Osteoblast (primary cell): ENCODE measurements at regions not wholly inside any gene's neighbourhood (a gene's known extent, or its start where the extent isn't known, plus 50 kb on each side); places are given as distances from the start of the nearest gene placed in this dataset.

Experiments used
- DNase-seq: peaks from one replicate; pipeline ENCODE4 v3.0.0; 2011; ENCODE audit warnings: low spot score, mixed read lengths; ENCODE audit not compliant: insufficient read length; ENCODE audit errors: missing footprints
- H2AFZ ChIP-seq: 2 replicates; pipeline ENCODE4 v1.6.0; 2011; ENCODE audit warnings: mild to moderate bottlenecking, low read length
- H3K27ac ChIP-seq: 2 replicates; pipeline ENCODE4 v1.5.1; 2011; ENCODE audit warnings: mild to moderate bottlenecking, low read depth, low read length, moderate library complexity
- H3K27me3 ChIP-seq: 2 replicates; pipeline ENCODE4 v1.6.0; 2012; ENCODE audit warnings: mild to moderate bottlenecking, control low read depth, inconsistent platforms, low read length, moderate library complexity; ENCODE audit not compliant: insufficient read depth
- H3K36me3 ChIP-seq: 2 replicates; pipeline ENCODE4 v1.5.1; 2011; ENCODE audit warnings: mild to moderate bottlenecking, low read length, control low read depth, moderate library complexity; ENCODE audit not compliant: insufficient read depth
- H3K4me1 ChIP-seq: 2 replicates; pipeline ENCODE4 v1.5.1; 2011; ENCODE audit warnings: mild to moderate bottlenecking, low read length, control low read depth, moderate library complexity; ENCODE audit not compliant: insufficient read depth
- H3K4me2 ChIP-seq: 2 replicates; pipeline ENCODE4 v1.6.0; 2011; ENCODE audit warnings: mild to moderate bottlenecking, low read length; ENCODE audit not compliant: insufficient read depth
- H3K4me3 ChIP-seq: fragments of 200-600 bp; sonication (generic); 3 replicates; pipeline ENCODE4 v1.5.1; 2012; ENCODE audit warnings: mild to moderate bottlenecking, low read length, inconsistent platforms; ENCODE audit not compliant: insufficient read depth
- H3K79me2 ChIP-seq: 2 replicates; pipeline ENCODE4 v1.6.0; 2012; ENCODE audit warnings: mild to moderate bottlenecking, low read length, control low read depth, inconsistent platforms; ENCODE audit not compliant: insufficient read depth
- H3K9me3 ChIP-seq: 2 replicates; pipeline ENCODE4 v1.5.1; 2011; ENCODE audit warnings: low read depth, low read length, control low read depth
- H4K20me1 ChIP-seq: 2 replicates; pipeline ENCODE4 v1.6.0; 2012; ENCODE audit warnings: mild to moderate bottlenecking, low read length, control low read depth; ENCODE audit not compliant: insufficient read depth
- CTCF ChIP-seq: IDR thresholded peaks from 2 replicates; pipeline ENCODE4 v1.5.1; 2011; ENCODE audit warnings: mild to moderate bottlenecking, low read depth, low read length, moderate library complexity; ENCODE audit errors: extremely low read depth

GRCh38 chr15:93231261-93231925 lies 142.4 kb upstream of the RGMA start:
- DNase-seq = no peak
- Histone ChIP-seq H3K27me3 (no peaks in the 10 kb centered on the region), H3K27ac (no peak overlapping the region), H3K4me1 (no peaks in the 10 kb centered on the region), H3K36me3 (no peaks in the 10 kb centered on the region), H2AFZ (no peak overlapping the region), H3K79me2 (no peaks in the 10 kb centered on the region), H3K9me3 (no peaks in the 10 kb centered on the region), H3K4me2 (no peak overlapping the region), H3K4me3 (no peak overlapping the region), H4K20me1 (no peaks in the 10 kb centered on the region)
- TF ChIP-seq CTCF = no peak

GRCh38 chr15:93228546-93228945 lies 139.5 kb upstream of the RGMA start:
- Histone ChIP-seq H3K27me3 (no peaks in the 10 kb centered on the region), H3K36me3 (no peaks in the 10 kb centered on the region), H3K79me2 (no peaks in the 10 kb centered on the region), H3K9me3 (no peaks in the 10 kb centered on the region), H2AFZ (no peak overlapping the region), H3K4me2 (no peak overlapping the region), H3K4me1 (no peaks in the 10 kb centered on the region), H4K20me1 (no peaks in the 10 kb centered on the region), H3K27ac (no peak overlapping the region), H3K4me3 (no peak overlapping the region)
- DNase-seq = no peak
- TF ChIP-seq CTCF = no peak

GRCh38 chr15:93223803-93224202 lies 134.8 kb upstream of the RGMA start:
- DNase-seq = no peak
- no peak overlapping the region for H3K4me2 ChIP-seq
- no peak overlapping the region for H2AFZ ChIP-seq
- H3K27me3 ChIP-seq = no peaks in the 10 kb centered on the region
- TF ChIP-seq CTCF = no peak
- H3K4me1 ChIP-seq = no peaks in the 10 kb centered on the region
- no peaks in the 10 kb centered on the region for H3K79me2 ChIP-seq
- H4K20me1 ChIP-seq = no peaks in the 10 kb centered on the region
- peaks cover 3% of the 10 kb centered on the region for H3K9me3 ChIP-seq
- no peaks in the 10 kb centered on the region for H3K36me3 ChIP-seq
- H3K27ac ChIP-seq = no peak overlapping the region
- no peak overlapping the region for H3K4me3 ChIP-seq

- H3K4me3 ChIP-seq = no peak overlapping the region
- no peaks in the 10 kb centered on the region for H3K36me3 ChIP-seq
- no peak overlapping the region for H3K27ac ChIP-seq
- H2AFZ ChIP-seq = no peak overlapping the region
- H3K4me2 ChIP-seq = no peak overlapping the region
- peaks cover 3% of the 10 kb centered on the region for H3K9me3 ChIP-seq
- H3K27me3 ChIP-seq = no peaks in the 10 kb centered on the region
- DNase-seq = no peak
- H3K79me2 ChIP-seq = no peaks in the 10 kb centered on the region
- no peaks in the 10 kb centered on the region for H3K4me1 ChIP-seq
- H4K20me1 ChIP-seq = no peaks in the 10 kb centered on the region
- no peak for TF ChIP-seq CTCF
These were observed 132.7 kb upstream of the RGMA start for GRCh38 chr15:93221759-93222158.
